OCI-LY7 (cell line): ENCODE measurements at regions not wholly inside any gene's neighbourhood (a gene's known extent, or its start where the extent isn't known, plus 50 kb on each side); places are given as distances from the start of the nearest gene placed in this dataset.

ENCODE experiments used
- EZH2phosphoT487 ChIP-seq: fragments of 200-600 bp; sonication (generic); IDR thresholded peaks from 2 replicates; pipeline ENCODE4 v1.6.1; 2018; ENCODE audit warnings: low read depth, borderline replicate concordance, mild to moderate bottlenecking, mixed run types, antibody characterized with exemption, low read length, moderate library complexity, mixed read lengths
- TF ChIP-seq, protein P1 (sequence below): fragments of 200-600 bp; sonication (generic); conservative IDR thresholded peaks from 2 replicates; pipeline ENCODE4 v1.5.1; 2014; ENCODE audit warnings: mild to moderate bottlenecking, antibody characterized with exemption, low read length, moderate library complexity, mixed read lengths

DNA sequence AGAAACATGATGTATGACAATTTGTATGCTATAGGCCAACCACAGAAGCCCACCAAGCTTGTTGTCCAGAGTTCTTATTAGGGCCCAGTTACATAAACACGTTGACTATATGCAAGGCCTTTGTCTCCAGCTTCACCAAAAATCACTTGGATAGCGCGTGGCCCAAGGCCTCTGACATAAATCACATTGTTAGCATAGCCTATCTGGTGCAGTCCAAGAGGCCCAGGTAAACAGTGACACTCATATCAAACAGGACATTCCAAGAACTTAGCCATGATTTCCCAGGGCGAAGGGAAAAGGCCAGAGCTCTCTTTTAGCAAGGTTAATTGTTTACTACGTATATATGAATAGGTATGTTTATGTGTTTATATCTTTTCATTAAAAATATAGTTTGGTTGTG lies 337.2 kb upstream of the CELF2 start:
- TF ChIP-seq, protein P1, sequence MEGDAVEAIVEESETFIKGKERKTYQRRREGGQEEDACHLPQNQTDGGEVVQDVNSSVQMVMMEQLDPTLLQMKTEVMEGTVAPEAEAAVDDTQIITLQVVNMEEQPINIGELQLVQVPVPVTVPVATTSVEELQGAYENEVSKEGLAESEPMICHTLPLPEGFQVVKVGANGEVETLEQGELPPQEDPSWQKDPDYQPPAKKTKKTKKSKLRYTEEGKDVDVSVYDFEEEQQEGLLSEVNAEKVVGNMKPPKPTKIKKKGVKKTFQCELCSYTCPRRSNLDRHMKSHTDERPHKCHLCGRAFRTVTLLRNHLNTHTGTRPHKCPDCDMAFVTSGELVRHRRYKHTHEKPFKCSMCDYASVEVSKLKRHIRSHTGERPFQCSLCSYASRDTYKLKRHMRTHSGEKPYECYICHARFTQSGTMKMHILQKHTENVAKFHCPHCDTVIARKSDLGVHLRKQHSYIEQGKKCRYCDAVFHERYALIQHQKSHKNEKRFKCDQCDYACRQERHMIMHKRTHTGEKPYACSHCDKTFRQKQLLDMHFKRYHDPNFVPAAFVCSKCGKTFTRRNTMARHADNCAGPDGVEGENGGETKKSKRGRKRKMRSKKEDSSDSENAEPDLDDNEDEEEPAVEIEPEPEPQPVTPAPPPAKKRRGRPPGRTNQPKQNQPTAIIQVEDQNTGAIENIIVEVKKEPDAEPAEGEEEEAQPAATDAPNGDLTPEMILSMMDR = no peak
- TF ChIP-seq EZH2phosphoT487 = no peak
